ENCODE measurements at regions not wholly inside any gene's neighbourhood (a gene's known extent, or its start where the extent isn't known, plus 50 kb on each side); places are given as distances from the start of the nearest gene placed in this dataset.

GRCh38 chr3:102810937-102811336 is 376.1 kb downstream of the ZPLD1 start:
- TF ChIP-seq, protein P1, sequence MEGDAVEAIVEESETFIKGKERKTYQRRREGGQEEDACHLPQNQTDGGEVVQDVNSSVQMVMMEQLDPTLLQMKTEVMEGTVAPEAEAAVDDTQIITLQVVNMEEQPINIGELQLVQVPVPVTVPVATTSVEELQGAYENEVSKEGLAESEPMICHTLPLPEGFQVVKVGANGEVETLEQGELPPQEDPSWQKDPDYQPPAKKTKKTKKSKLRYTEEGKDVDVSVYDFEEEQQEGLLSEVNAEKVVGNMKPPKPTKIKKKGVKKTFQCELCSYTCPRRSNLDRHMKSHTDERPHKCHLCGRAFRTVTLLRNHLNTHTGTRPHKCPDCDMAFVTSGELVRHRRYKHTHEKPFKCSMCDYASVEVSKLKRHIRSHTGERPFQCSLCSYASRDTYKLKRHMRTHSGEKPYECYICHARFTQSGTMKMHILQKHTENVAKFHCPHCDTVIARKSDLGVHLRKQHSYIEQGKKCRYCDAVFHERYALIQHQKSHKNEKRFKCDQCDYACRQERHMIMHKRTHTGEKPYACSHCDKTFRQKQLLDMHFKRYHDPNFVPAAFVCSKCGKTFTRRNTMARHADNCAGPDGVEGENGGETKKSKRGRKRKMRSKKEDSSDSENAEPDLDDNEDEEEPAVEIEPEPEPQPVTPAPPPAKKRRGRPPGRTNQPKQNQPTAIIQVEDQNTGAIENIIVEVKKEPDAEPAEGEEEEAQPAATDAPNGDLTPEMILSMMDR (IDR thresholded peaks at IDR 0.05; ENCODE audit: control extremely low read depth in 1 of 3, insufficient read depth in 1 of 3, low read depth in 1 of 3, low read length in 3 of 3), result no peak
- no peak for TF ChIP-seq PHF8 (conservative IDR thresholded peaks at IDR 0.05; ENCODE audit: low read depth, low read length)
